Panc1 (cell line): ENCODE measurements at regions not wholly inside any gene's neighbourhood (a gene's known extent, or its start where the extent isn't known, plus 50 kb on each side); places are given as distances from the start of the nearest gene placed in this dataset.

Experiments
- SIN3A ChIP-seq: IDR thresholded peaks from 2 replicates; pipeline ENCODE4 v1.6.1; 2012; ENCODE audit warnings: low read depth, mild to moderate bottlenecking, low read length, moderate library complexity, borderline replicate concordance; ENCODE audit not compliant: insufficient read depth
- TF ChIP-seq, protein P1 (sequence below): fragments of 450-650 bp; IDR thresholded peaks from 2 replicates; pipeline ENCODE4 v1.5.1; 2017; ENCODE audit warnings: mild to moderate bottlenecking

GRCh38 chr2:108182489-108182888 lies 57.3 kb upstream of the SULT1C3 start:
- TF ChIP-seq, protein P1, sequence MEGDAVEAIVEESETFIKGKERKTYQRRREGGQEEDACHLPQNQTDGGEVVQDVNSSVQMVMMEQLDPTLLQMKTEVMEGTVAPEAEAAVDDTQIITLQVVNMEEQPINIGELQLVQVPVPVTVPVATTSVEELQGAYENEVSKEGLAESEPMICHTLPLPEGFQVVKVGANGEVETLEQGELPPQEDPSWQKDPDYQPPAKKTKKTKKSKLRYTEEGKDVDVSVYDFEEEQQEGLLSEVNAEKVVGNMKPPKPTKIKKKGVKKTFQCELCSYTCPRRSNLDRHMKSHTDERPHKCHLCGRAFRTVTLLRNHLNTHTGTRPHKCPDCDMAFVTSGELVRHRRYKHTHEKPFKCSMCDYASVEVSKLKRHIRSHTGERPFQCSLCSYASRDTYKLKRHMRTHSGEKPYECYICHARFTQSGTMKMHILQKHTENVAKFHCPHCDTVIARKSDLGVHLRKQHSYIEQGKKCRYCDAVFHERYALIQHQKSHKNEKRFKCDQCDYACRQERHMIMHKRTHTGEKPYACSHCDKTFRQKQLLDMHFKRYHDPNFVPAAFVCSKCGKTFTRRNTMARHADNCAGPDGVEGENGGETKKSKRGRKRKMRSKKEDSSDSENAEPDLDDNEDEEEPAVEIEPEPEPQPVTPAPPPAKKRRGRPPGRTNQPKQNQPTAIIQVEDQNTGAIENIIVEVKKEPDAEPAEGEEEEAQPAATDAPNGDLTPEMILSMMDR, result peak; percentile 71
- TF ChIP-seq SIN3A, result no peak
